Fibroblast of mammary gland (primary cell): ENCODE measurements at regions not wholly inside any gene's neighbourhood (a gene's known extent, or its start where the extent isn't known, plus 50 kb on each side); places are given as distances from the start of the nearest gene placed in this dataset.

Experiments used
- DNase-seq: peaks from one replicate; pipeline ENCODE4 v3.0.0-alpha.2; 2010; ENCODE audit warnings: low read depth
- H3K4me3 ChIP-seq: 2 replicates; pipeline ENCODE4 v1.5.1; 2011; ENCODE audit warnings: low read depth, mild to moderate bottlenecking, low read length, moderate library complexity; ENCODE audit not compliant: control insufficient read depth
- CTCF ChIP-seq: conservative IDR thresholded peaks from 2 replicates; pipeline ENCODE4 v1.5.1; 2011; ENCODE audit warnings: low read depth, low read length, inconsistent platforms; ENCODE audit not compliant: control insufficient read depth, insufficient read depth

- TF ChIP-seq CTCF: no peak
- DNase-seq: no peak
- no peak overlapping the region for H3K4me3 ChIP-seq
Measured at GRCh38 chr11:28518825-28519224, 410.6 kb downstream of the METTL15 start.

GRCh38 chr11:28517621-28518020, 409.4 kb downstream of the METTL15 start:
- no peak for TF ChIP-seq CTCF
- no peak for DNase-seq
- H3K4me3 ChIP-seq: no peak overlapping the region

GRCh38 chr11:28514391-28514790, 406.2 kb downstream of the METTL15 start:
- no peak for DNase-seq
- no peak for TF ChIP-seq CTCF
- H3K4me3 ChIP-seq: no peak overlapping the region

- no peak overlapping the region for H3K4me3 ChIP-seq
- DNase-seq: no peak
- no peak for TF ChIP-seq CTCF
Measured at GRCh38 chr11:28512143-28512756, 404.1 kb downstream of the METTL15 start.

GRCh38 chr11:28505232-28505631, 397.0 kb downstream of the METTL15 start:
- DNase-seq: no peak
- no peak overlapping the region for H3K4me3 ChIP-seq
- TF ChIP-seq CTCF: no peak

GRCh38 chr11:28504555-28505110, 396.4 kb downstream of the METTL15 start:
- no peak overlapping the region for H3K4me3 ChIP-seq
- no peak for TF ChIP-seq CTCF
- DNase-seq: no peak
